Ovary (tissue), 7 donors: ENCODE measurements at regions not wholly inside any gene's neighbourhood (a gene's known extent, or its start where the extent isn't known, plus 50 kb on each side); places are given as distances from the start of the nearest gene placed in this dataset.

Experiments
- DNase-seq, 5 donors: peaks; one replicate each; pipeline ENCODE4 v3.0.0-alpha.2; 2019 to 2020
- H3K27ac ChIP-seq, 2 donors: fragments of 200-600 bp; one replicate each; pipeline versions ENCODE4 v1.5.1 to v1.8.0; 2019 to 2022
- H3K27me3 ChIP-seq: fragments of 200-600 bp; one replicate; pipeline ENCODE4 v1.8.0; 2022
- H3K36me3 ChIP-seq: fragments of 200-600 bp; sonication (generic); one replicate; pipeline ENCODE4 v1.5.1; 2019
- H3K4me1 ChIP-seq: one replicate; pipeline ENCODE4 v1.8.1; 2013; ENCODE audit warnings: mild to moderate bottlenecking, moderate library complexity; ENCODE audit not compliant: insufficient read depth
- H3K4me3 ChIP-seq: fragments of 200-600 bp; sonication (generic); one replicate; pipeline ENCODE4 v1.5.1; 2017
- H3K9me3 ChIP-seq, 2 donors: fragments of 200-600 bp in 1 of 2; sonication (generic) in 1 of 2; one replicate each; pipeline versions ENCODE4 v1.5.1 to v1.8.1; 2013 to 2019; ENCODE audit warnings: mild to moderate bottlenecking in 1 of 2, moderate library complexity in 1 of 2
- CTCF ChIP-seq, 3 donors: fragments of 450-650 bp in 2 of 3; fragments of 200-600 bp in 1 of 3; IDR thresholded peaks; one replicate each; pipeline versions ENCODE4 v1.5.1 to v1.8.0; 2016 to 2022; ENCODE audit warnings: antibody characterized with exemption in 3 of 3, mild to moderate bottlenecking in 1 of 3
- EP300 ChIP-seq: sonication (generic); formaldehyde crosslinking; IDR thresholded peaks from one replicate; pipeline ENCODE4 v1.6.1; 2017; ENCODE audit warnings: antibody characterized with exemption
- POLR2A ChIP-seq: fragments of 450-650 bp; IDR thresholded peaks from one replicate; pipeline ENCODE4 v1.6.1; 2017; ENCODE audit warnings: antibody characterized with exemption, mild to moderate bottlenecking, moderate library complexity
- WGBS, 3 donors: extraction: QIAGEN DNeasy Blood & Tissue Kit in 1 of 3; methylation state at CpG; one replicate each; pipeline versions ENCODE4 v1.1.5 to v1.1.7; 2013 to 2017; 5-methylcytosine and 5-hydroxymethylcytosine counted together
- intact Hi-C, 4 donors: fragments of 100-400 bp; cut with DNase I; formaldehyde crosslinking; loops; one replicate each; pipeline versions ENCODE4 v1.11.0 to v1.15.1; 2022 to 2023
- donor health status: DM: no; HTN: no; CAD: no; lungs with moderate emphysema.
- donor health status: DM: no; HTN: no; CAD: no.
- donor health status: Bipolar disorder and iron deficiency.
- donor health status: DM: no; HTN: no; CAD: no.
- donor health status: DM: yes; HTN: yes; CAD: no.

- no peak for DNase-seq
- TF ChIP-seq CTCF (IDR thresholded peaks at IDR 0.05) (no peak), EP300 (no peak), POLR2A (no peak)
- 57 to 59% (median 59%) methylated on average over 3 of the region's 3 CpGs for WGBS, 3 donors
- intact Hi-C loops, result no loop called here
- Histone ChIP-seq H3K4me3 (no peak overlapping the region), H3K36me3 (no peaks in the 10 kb centered on the region), H3K27me3 (no peaks in the 10 kb centered on the region), H3K4me1 (no peaks in the 10 kb centered on the region), H3K9me3 (no peaks in the 10 kb centered on the region), H3K27ac (no peak overlapping the region)
Observed at GRCh38 chr4:54525602-54526001, 132.2 kb upstream of the KIT start.

GRCh38 chr4:54526560-54526959, 131.2 kb upstream of the KIT start:
- Histone ChIP-seq H3K4me1 (no peaks in the 10 kb centered on the region), H3K27ac (no peak overlapping the region), H3K9me3 (no peaks in the 10 kb centered on the region), H3K27me3 (no peaks in the 10 kb centered on the region), H3K4me3 (no peak overlapping the region), H3K36me3 (no peaks in the 10 kb centered on the region)
- DNase-seq, result no peak
- intact Hi-C loops, result no loop called here
- TF ChIP-seq EP300 (no peak), CTCF (IDR thresholded peaks at IDR 0.05) (no peak), POLR2A (no peak)
- WGBS, 3 donors, result 75 to 78% (median 76%) methylated on average over 4 of the region's 4 CpGs

GRCh38 chr4:54527532-54527931, 130.2 kb upstream of the KIT start:
- no peak for DNase-seq
- H3K27ac ChIP-seq, result no peak overlapping the region
- H3K4me3 ChIP-seq, result no peak overlapping the region
- H3K9me3 ChIP-seq, result no peaks in the 10 kb centered on the region
- no peaks in the 10 kb centered on the region for H3K4me1 ChIP-seq
- no peaks in the 10 kb centered on the region for H3K36me3 ChIP-seq
- WGBS, 3 donors, result 75 to 88% (median 82%) methylated on average over 6 of the region's 6 CpGs
- H3K27me3 ChIP-seq, result no peaks in the 10 kb centered on the region
- TF ChIP-seq CTCF (IDR thresholded peaks at IDR 0.05) (no peak), POLR2A (no peak), EP300 (no peak)
- intact Hi-C loops, result no loop called here

- Histone ChIP-seq H3K27me3 (no peaks in the 10 kb centered on the region), H3K36me3 (no peaks in the 10 kb centered on the region), H3K27ac (no peak overlapping the region), H3K4me1 (peaks cover 2% of the 10 kb centered on the region), H3K9me3 (no peaks in the 10 kb centered on the region), H3K4me3 (peak overlapping the region; percentile 26)
- 5 to 17% (median 7%) methylated on average over 22 to 26 of the region's 26 CpGs for WGBS, 3 donors
- DNase-seq, result peak; percentile 27 to 59 (median 29)
- intact Hi-C loops, result no loop called here
- TF ChIP-seq EP300 (no peak), POLR2A (no peak), CTCF (IDR thresholded peaks at IDR 0.05) (no peak)
Observed at GRCh38 chr4:54539500-54540029, 118.2 kb upstream of the KIT start.
